Naive thymus-derived CD8-positive, alpha-beta T cell (primary cell): ENCODE measurements at regions not wholly inside any gene's neighbourhood (a gene's known extent, or its start where the extent isn't known, plus 50 kb on each side); places are given as distances from the start of the nearest gene placed in this dataset.

Experiments
- ATAC-seq, 2 donors: fragments of 150-1000 bp; cut with Tn5 transposase in 1 of 2; sonication (Bioruptor Pico), chemical (Tn5 transposase) in 1 of 2; 1 replicate in 1 of 2; 2 replicates in 1 of 2; pipeline ENCODE4 v1.10.0; 2021; ENCODE audit warnings: mild to moderate bottlenecking in 2 of 2, moderate library complexity in 2 of 2
- POLR2A ChIA-PET: fragments of 350-600 bp; sonication (Branson Sonifier 250); formaldehyde crosslinking; loops from one replicate; lab custom pipeline; 2021; ENCODE audit warnings: antibody characterized with exemption; lab: Charles Lee
- DNase-seq, 10 donors: peaks; one replicate each; pipeline versions ENCODE4 v3.0.0 to v3.0.0-alpha.2; 2020 to 2022
- H3K27ac Mint-ChIP-seq, 10 donors: one replicate each; pipeline ENCODE4 v1.8.0; 2020 to 2022; ENCODE audit warnings: mild to moderate bottlenecking in 10 of 10, mixed read lengths in 10 of 10, moderate library complexity in 4 of 10, inconsistent platforms in 1 of 10
- H3K27me3 Mint-ChIP-seq, 5 donors: one replicate each; pipeline ENCODE4 v1.8.0; 2021 to 2022; ENCODE audit warnings: mixed read lengths in 5 of 5
- H3K36me3 Mint-ChIP-seq, 3 donors: one replicate each; pipeline ENCODE4 v1.8.0; 2020 to 2022; ENCODE audit warnings: mixed read lengths in 3 of 3, mild to moderate bottlenecking in 2 of 3, inconsistent platforms in 1 of 3
- H3K4me1 Mint-ChIP-seq, 4 donors: one replicate each; pipeline ENCODE4 v1.8.0; 2021 to 2022; ENCODE audit warnings: mixed read lengths in 4 of 4
- H3K4me3 Mint-ChIP-seq, 10 donors: one replicate each; pipeline ENCODE4 v1.8.0; 2020 to 2022; ENCODE audit warnings: mild to moderate bottlenecking in 10 of 10, mixed read lengths in 10 of 10, moderate library complexity in 6 of 10, inconsistent platforms in 1 of 10
- H3K9me3 Mint-ChIP-seq, 9 donors: one replicate each; pipeline ENCODE4 v1.8.0; 2020 to 2022; ENCODE audit warnings: mixed read lengths in 9 of 9, mild to moderate bottlenecking in 3 of 9, inconsistent platforms in 1 of 9, moderate library complexity in 1 of 9

- no peak overlapping the region for H3K4me3 Mint-ChIP-seq
- DNase-seq (no peak), ATAC-seq (no peak)
- H3K27me3 Mint-ChIP-seq: peaks cover 0 to 3% (median 0%) of the 10 kb centered on the region in 5 donors
- peaks cover 2 to 32% (median 10%) of the 10 kb centered on the region in 9 donors for H3K9me3 Mint-ChIP-seq
- H3K36me3 Mint-ChIP-seq: peaks cover 0 to 9% (median 0%) of the 10 kb centered on the region in 3 donors
- H3K27ac Mint-ChIP-seq: no peak overlapping the region
- no peaks in the 10 kb centered on the region for H3K4me1 Mint-ChIP-seq
- POLR2A ChIA-PET: no interaction called here
Observed at GRCh38 chr7:71017602-71018001, 114.3 kb upstream of the GALNT17 start.

GRCh38 chr7:71019706-71020105 lies 112.2 kb upstream of the GALNT17 start:
- ATAC-seq: no peak
- Mint-ChIP-seq H3K27me3 (peaks cover 0 to 3% (median 0%) of the 10 kb centered on the region in 5 donors), H3K9me3 (peaks cover 0 to 26% (median 8%) of the 10 kb centered on the region in 9 donors), H3K4me3 (no peak overlapping the region), H3K36me3 (peaks cover 0 to 9% (median 0%) of the 10 kb centered on the region in 3 donors), H3K27ac (peak overlapping the region in 1 of 10 donors; percentile 29), H3K4me1 (no peaks in the 10 kb centered on the region)
- DNase-seq: no peak
- POLR2A ChIA-PET: no interaction called here

GRCh38 chr7:71021131-71021530 lies 110.8 kb upstream of the GALNT17 start:
- H3K36me3 Mint-ChIP-seq: peaks cover 0 to 9% (median 0%) of the 10 kb centered on the region in 3 donors
- H3K27me3 Mint-ChIP-seq: peaks cover 0 to 3% (median 0%) of the 10 kb centered on the region in 5 donors
- DNase-seq (no peak), ATAC-seq (no peak)
- POLR2A ChIA-PET: no interaction called here
- H3K4me3 Mint-ChIP-seq: no peak overlapping the region
- H3K27ac Mint-ChIP-seq: no peak overlapping the region
- H3K4me1 Mint-ChIP-seq: no peaks in the 10 kb centered on the region
- H3K9me3 Mint-ChIP-seq: peaks cover 0 to 20% (median 10%) of the 10 kb centered on the region in 9 donors

- no peaks in the 10 kb centered on the region for H3K36me3 Mint-ChIP-seq
- H3K27me3 Mint-ChIP-seq: no peaks in the 10 kb centered on the region
- ATAC-seq (no peak), DNase-seq (no peak)
- POLR2A ChIA-PET: no interaction called here
- H3K4me3 Mint-ChIP-seq: no peak overlapping the region
- H3K27ac Mint-ChIP-seq: no peak overlapping the region
- H3K9me3 Mint-ChIP-seq: peaks cover 0 to 11% (median 5%) of the 10 kb centered on the region in 9 donors
- no peaks in the 10 kb centered on the region for H3K4me1 Mint-ChIP-seq
Observed at GRCh38 chr7:71026680-71027079, 105.3 kb upstream of the GALNT17 start.

GRCh38 chr7:71034243-71034642 lies 97.7 kb upstream of the GALNT17 start:
- Mint-ChIP-seq H3K27me3 (no peaks in the 10 kb centered on the region), H3K4me3 (no peak overlapping the region), H3K36me3 (no peaks in the 10 kb centered on the region), H3K27ac (no peak overlapping the region), H3K4me1 (no peaks in the 10 kb centered on the region), H3K9me3 (peaks cover 0 to 24% (median 6%) of the 10 kb centered on the region in 9 donors)
- DNase-seq (no peak), ATAC-seq (no peak)
- POLR2A ChIA-PET: no interaction called here

- H3K27me3 Mint-ChIP-seq: peaks cover 0 to 3% (median 0%) of the 10 kb centered on the region in 5 donors
- no peak overlapping the region for H3K27ac Mint-ChIP-seq
- H3K36me3 Mint-ChIP-seq: no peaks in the 10 kb centered on the region
- POLR2A ChIA-PET: no interaction called here
- no peak for DNase-seq
- no peak overlapping the region for H3K4me3 Mint-ChIP-seq
- H3K4me1 Mint-ChIP-seq: no peaks in the 10 kb centered on the region
- ATAC-seq: no peak
- peaks cover 7 to 47% (median 15%) of the 10 kb centered on the region in 9 donors for H3K9me3 Mint-ChIP-seq
Observed at GRCh38 chr7:71042591-71042990, 89.4 kb upstream of the GALNT17 start.

- no peaks in the 10 kb centered on the region for H3K27me3 Mint-ChIP-seq
- H3K27ac Mint-ChIP-seq: no peak overlapping the region
- POLR2A ChIA-PET: no interaction called here
- H3K9me3 Mint-ChIP-seq: peaks cover 13 to 71% (median 35%) of the 10 kb centered on the region in 9 donors
- H3K4me3 Mint-ChIP-seq: no peak overlapping the region
- H3K4me1 Mint-ChIP-seq: no peaks in the 10 kb centered on the region
- DNase-seq (no peak), ATAC-seq (no peak)
- H3K36me3 Mint-ChIP-seq: peaks cover 0 to 15% (median 0%) of the 10 kb centered on the region in 3 donors
Observed at GRCh38 chr7:71050492-71050891, 81.5 kb upstream of the GALNT17 start.

GRCh38 chr7:71055504-71055903 lies 76.4 kb upstream of the GALNT17 start:
- no peaks in the 10 kb centered on the region for H3K4me1 Mint-ChIP-seq
- POLR2A ChIA-PET: no interaction called here
- H3K36me3 Mint-ChIP-seq: peaks cover 0 to 10% (median 0%) of the 10 kb centered on the region in 3 donors
- no peak overlapping the region for H3K4me3 Mint-ChIP-seq
- DNase-seq (no peak), ATAC-seq (no peak)
- peaks cover 4 to 40% (median 24%) of the 10 kb centered on the region in 9 donors for H3K9me3 Mint-ChIP-seq
- H3K27me3 Mint-ChIP-seq: no peaks in the 10 kb centered on the region
- no peak overlapping the region for H3K27ac Mint-ChIP-seq

GRCh38 chr7:71077743-71078476 lies 54.0 kb upstream of the GALNT17 start:
- ATAC-seq: no peak
- no peak for DNase-seq
- H3K4me1 Mint-ChIP-seq: no peaks in the 10 kb centered on the region
- POLR2A ChIA-PET: no interaction called here
- H3K4me3 Mint-ChIP-seq: no peak overlapping the region
- peaks cover 10 to 52% (median 39%) of the 10 kb centered on the region in 9 donors for H3K9me3 Mint-ChIP-seq
- H3K27me3 Mint-ChIP-seq: no peaks in the 10 kb centered on the region
- no peaks in the 10 kb centered on the region for H3K36me3 Mint-ChIP-seq
- H3K27ac Mint-ChIP-seq: no peak overlapping the region
